HCT116 (cell line): ENCODE measurements at regions not wholly inside any gene's neighbourhood (a gene's known extent, or its start where the extent isn't known, plus 50 kb on each side); places are given as distances from the start of the nearest gene placed in this dataset.

Source experiments
- ATAC-seq: fragments of 200-7000 bp; cut with Tn5 transposase; 2 replicates; pipeline ENCODE4 v1.9.1; 2020; ENCODE audit warnings: mild to moderate bottlenecking, moderate library complexity
- BruUV-seq: library from RNA; stranded (reverse); fragments of 400-500 nt; replicated peaks from 2 replicates; lab custom pipeline; 2021; lab: Mats Ljungman, UMichigan
- CTCF ChIA-PET: fragments of 300-600 bp; sonication (Branson Sonifier 250); formaldehyde crosslinking; loops from one replicate; lab custom pipeline; 2021; ENCODE audit warnings: antibody characterized with exemption; lab: Charles Lee
- POLR2A ChIA-PET: fragments of 300-600, 350-600 bp; sonication (Branson Sonifier 250); formaldehyde crosslinking; loops from one replicate; lab custom pipeline; 2021; ENCODE audit warnings: antibody characterized with exemption; lab: Charles Lee
- RAD21 ChIA-PET, 2 experiments: fragments of 300-600 bp; sonication (Branson Sonifier 250); formaldehyde crosslinking; loops; one replicate each; lab custom pipeline; 2023; ENCODE audit warnings: low total read pairs in 2 of 2; ENCODE audit not compliant: uncharacterized antibody in 2 of 2, unreplicated experiment in 2 of 2, low non-redundant PET in 1 of 2; lab: Charles Lee
- DNase-seq: peaks from one replicate; pipeline ENCODE4 v3.0.0-alpha.2; 2010; ENCODE audit warnings: low read depth, low spot score
- H2AFZ ChIP-seq: fragments of 200-600 bp; shearing (Covaris generic), sonication (generic); 2 replicates; pipeline ENCODE4 v1.6.1; 2017; ENCODE audit warnings: low read depth, mixed run types, mixed read lengths, antibody characterized with exemption, low read length; ENCODE audit not compliant: poor library complexity, severe bottlenecking
- H3K27ac ChIP-seq: 2 replicates; pipeline ENCODE4 v1.5.1; 2012; ENCODE audit warnings: low read depth, low read length
- H3K27me3 ChIP-seq: fragments of 200-600 bp; sonication (generic); 2 replicates; pipeline ENCODE4 v1.6.1; 2016; ENCODE audit warnings: mixed run types, low read length, mixed read lengths; ENCODE audit not compliant: insufficient read depth
- H3K36me3 ChIP-seq, 2 experiments: fragments of 200-500 bp in 1 of 2; fragments of 200-600 bp in 1 of 2; sonication (Bioruptor generic) in 1 of 2; sonication (generic) in 1 of 2; 2 replicates each; pipeline versions ENCODE4 v1.5.1 to v1.6.1; 2014 to 2016; ENCODE audit warnings: low read length in 2 of 2, inconsistent platforms in 1 of 2, mixed read lengths in 1 of 2, mixed run types in 1 of 2; ENCODE audit not compliant: insufficient read depth in 2 of 2, control insufficient read depth in 1 of 2
- H3K4me1 ChIP-seq, 2 experiments: fragments of 200-600 bp in 1 of 2; sonication (generic) in 1 of 2; 2 replicates each; pipeline versions ENCODE4 v1.5.1 to v1.6.1; 2012 to 2017; ENCODE audit warnings: low read length in 2 of 2, inconsistent platforms in 1 of 2, mild to moderate bottlenecking in 1 of 2, mixed read lengths in 1 of 2, mixed run types in 1 of 2, moderate library complexity in 1 of 2; ENCODE audit not compliant: insufficient read depth in 2 of 2, control insufficient read depth in 1 of 2
- H3K4me2 ChIP-seq: fragments of 200-600 bp; sonication (generic); 2 replicates; pipeline ENCODE4 v1.6.1; 2017; ENCODE audit warnings: mixed run types, low read length, mixed read lengths
- H3K4me3 ChIP-seq, 2 experiments: fragments of 200-600 bp in 1 of 2; sonication (generic) in 1 of 2; replicated peaks in 1 of 2; 2 replicates each; pipeline ENCODE4 v1.5.1; 2011 to 2016; ENCODE audit warnings: low read length in 2 of 2, control low read depth in 1 of 2, low read depth in 1 of 2, mild to moderate bottlenecking in 1 of 2, mixed read lengths in 1 of 2, mixed run types in 1 of 2
- H3K79me2 ChIP-seq: fragments of 200-600 bp; sonication (generic); 2 replicates; pipeline ENCODE4 v1.6.1; 2017; ENCODE audit warnings: mild to moderate bottlenecking, mixed run types, low read length, moderate library complexity, mixed read lengths; ENCODE audit not compliant: insufficient read depth
- H3K9ac ChIP-seq: fragments of 200-600 bp; sonication (generic); 2 replicates; pipeline ENCODE4 v1.6.1; 2016; ENCODE audit warnings: low read length, mixed read lengths
- H3K9me2 ChIP-seq: fragments of 200-600 bp; sonication (generic), shearing (Covaris generic); 2 replicates; pipeline ENCODE4 v1.6.1; 2017; ENCODE audit warnings: mixed run types, mild to moderate bottlenecking, moderate library complexity; ENCODE audit not compliant: insufficient read depth
- H3K9me3 ChIP-seq, 2 experiments: fragments of 200-500 bp in 1 of 2; fragments of 200-600 bp in 1 of 2; sonication (Bioruptor generic) in 1 of 2; sonication (generic) in 1 of 2; 2 replicates each; pipeline ENCODE4 v1.6.1; 2014 to 2017; ENCODE audit warnings: low read length in 2 of 2, mixed read lengths in 2 of 2, inconsistent platforms in 1 of 2, low read depth in 1 of 2, mild to moderate bottlenecking in 1 of 2, mixed run types in 1 of 2, moderate library complexity in 1 of 2; ENCODE audit not compliant: control insufficient read depth in 1 of 2, insufficient read depth in 1 of 2
- H4K20me1 ChIP-seq: fragments of 200-600 bp; sonication (generic), shearing (Covaris generic); 2 replicates; pipeline ENCODE4 v1.6.1; 2017; ENCODE audit warnings: mixed run types, mild to moderate bottlenecking, moderate library complexity; ENCODE audit not compliant: insufficient read depth
- CEBPB ChIP-seq: IDR thresholded peaks from 2 replicates; pipeline ENCODE4 v1.6.1; 2012; ENCODE audit warnings: low read depth
- EGR1 ChIP-seq: IDR thresholded peaks from 2 replicates; pipeline ENCODE4 v1.6.1; 2012; ENCODE audit warnings: low read depth
- ELF1 ChIP-seq: IDR thresholded peaks from 2 replicates; pipeline ENCODE4 v1.6.1; 2012; ENCODE audit warnings: low read depth, borderline replicate concordance
- EZH2 ChIP-seq: fragments of 200-600 bp; sonication (generic); IDR thresholded peaks from 2 replicates; pipeline ENCODE4 v1.6.1; 2017; ENCODE audit warnings: antibody characterized with exemption, mixed run types
- FOSL1 ChIP-seq: IDR thresholded peaks from 2 replicates; pipeline ENCODE4 v1.6.1; 2012; ENCODE audit warnings: low read depth
- POLR2A ChIP-seq: IDR thresholded peaks from 2 replicates; pipeline ENCODE4 v1.7.0; 2011; ENCODE audit warnings: borderline replicate concordance; ENCODE audit not compliant: insufficient read depth, insufficient read length; ENCODE audit errors: extremely low read depth
- POLR2AphosphoS5 ChIP-seq: IDR thresholded peaks from 2 replicates; pipeline ENCODE4 v1.6.1; 2011; ENCODE audit warnings: mild to moderate bottlenecking, low read depth, low read length, moderate library complexity
- TCF7L2 ChIP-seq: IDR thresholded peaks from 2 replicates; pipeline ENCODE4 v1.7.0; 2011; ENCODE audit warnings: borderline replicate concordance, inconsistent platforms; ENCODE audit not compliant: insufficient read depth, insufficient read length; ENCODE audit errors: extremely low read depth
- ZFX ChIP-seq: fragments of 450-650 bp; IDR thresholded peaks from 2 replicates; pipeline ENCODE4 v1.6.1; 2017
- ZNF274 ChIP-seq: fragments of 200-500 bp; sonication (Bioruptor generic); IDR thresholded peaks from 2 replicates; pipeline ENCODE4 v1.6.1; 2014; ENCODE audit warnings: mild to moderate bottlenecking, low read depth, low read length, inconsistent platforms
- intact Hi-C: fragments of 100-400 bp; cut with micrococcal nuclease; formaldehyde crosslinking; loops from 2 replicates; pipeline ENCODE4 v1.10.0; 2022
- TF ChIP-seq, protein P1 (sequence below): IDR thresholded peaks from 2 replicates; pipeline ENCODE4 v1.6.1; 2012; ENCODE audit warnings: low read depth
- TF ChIP-seq, protein P2 (sequence below): IDR thresholded peaks from 2 replicates; pipeline ENCODE4 v1.6.1; 2012

DNA sequence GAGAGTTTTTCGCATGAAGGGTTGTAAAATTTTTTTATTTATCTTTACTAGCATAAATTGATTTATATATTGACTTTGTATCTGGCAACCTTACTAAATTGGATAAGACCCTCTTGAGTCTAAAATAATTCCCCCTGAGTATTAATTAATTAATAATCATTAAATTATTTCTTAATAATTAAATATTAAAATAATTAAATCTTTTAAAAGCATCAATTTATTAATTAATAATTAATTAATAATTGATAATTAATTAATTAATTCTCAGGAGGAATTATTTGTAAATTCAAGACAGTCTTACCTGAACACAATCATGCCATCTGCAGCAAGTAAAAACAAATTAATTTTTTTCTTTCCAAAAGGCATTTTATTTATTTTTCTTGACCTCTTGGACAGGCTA, 370.4 kb upstream of the PTPRD start:
- intact Hi-C loops, result no loop called here
- CTCF ChIA-PET, result no interaction called here
- H3K27ac ChIP-seq, result no peak overlapping the region

More for the DNA sequence above, 370.4 kb upstream of the PTPRD start:
- no peak overlapping the region for H2AFZ ChIP-seq
- ChIA-PET RAD21 (no interaction called here), POLR2A (no interaction called here)
- H3K27me3 ChIP-seq, result no peaks in the 10 kb centered on the region
- no peaks in the 10 kb centered on the region for H3K36me3 ChIP-seq
- ATAC-seq, result no peak
- H3K4me2 ChIP-seq, result no peak overlapping the region
- no TSS peak for BruUV-seq
- no peaks in the 10 kb centered on the region for H4K20me1 ChIP-seq
- TF ChIP-seq TCF7L2 (no peak), EGR1 (no peak), ZFX (no peak), POLR2AphosphoS5 (no peak), ELF1 (no peak), POLR2A (no peak), EZH2 (no peak), ZNF274 (no peak), CEBPB (no peak), FOSL1 (no peak)
- TF ChIP-seq, protein P1, sequence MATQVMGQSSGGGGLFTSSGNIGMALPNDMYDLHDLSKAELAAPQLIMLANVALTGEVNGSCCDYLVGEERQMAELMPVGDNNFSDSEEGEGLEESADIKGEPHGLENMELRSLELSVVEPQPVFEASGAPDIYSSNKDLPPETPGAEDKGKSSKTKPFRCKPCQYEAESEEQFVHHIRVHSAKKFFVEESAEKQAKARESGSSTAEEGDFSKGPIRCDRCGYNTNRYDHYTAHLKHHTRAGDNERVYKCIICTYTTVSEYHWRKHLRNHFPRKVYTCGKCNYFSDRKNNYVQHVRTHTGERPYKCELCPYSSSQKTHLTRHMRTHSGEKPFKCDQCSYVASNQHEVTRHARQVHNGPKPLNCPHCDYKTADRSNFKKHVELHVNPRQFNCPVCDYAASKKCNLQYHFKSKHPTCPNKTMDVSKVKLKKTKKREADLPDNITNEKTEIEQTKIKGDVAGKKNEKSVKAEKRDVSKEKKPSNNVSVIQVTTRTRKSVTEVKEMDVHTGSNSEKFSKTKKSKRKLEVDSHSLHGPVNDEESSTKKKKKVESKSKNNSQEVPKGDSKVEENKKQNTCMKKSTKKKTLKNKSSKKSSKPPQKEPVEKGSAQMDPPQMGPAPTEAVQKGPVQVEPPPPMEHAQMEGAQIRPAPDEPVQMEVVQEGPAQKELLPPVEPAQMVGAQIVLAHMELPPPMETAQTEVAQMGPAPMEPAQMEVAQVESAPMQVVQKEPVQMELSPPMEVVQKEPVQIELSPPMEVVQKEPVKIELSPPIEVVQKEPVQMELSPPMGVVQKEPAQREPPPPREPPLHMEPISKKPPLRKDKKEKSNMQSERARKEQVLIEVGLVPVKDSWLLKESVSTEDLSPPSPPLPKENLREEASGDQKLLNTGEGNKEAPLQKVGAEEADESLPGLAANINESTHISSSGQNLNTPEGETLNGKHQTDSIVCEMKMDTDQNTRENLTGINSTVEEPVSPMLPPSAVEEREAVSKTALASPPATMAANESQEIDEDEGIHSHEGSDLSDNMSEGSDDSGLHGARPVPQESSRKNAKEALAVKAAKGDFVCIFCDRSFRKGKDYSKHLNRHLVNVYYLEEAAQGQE, result no peak
- TF ChIP-seq, protein P2, sequence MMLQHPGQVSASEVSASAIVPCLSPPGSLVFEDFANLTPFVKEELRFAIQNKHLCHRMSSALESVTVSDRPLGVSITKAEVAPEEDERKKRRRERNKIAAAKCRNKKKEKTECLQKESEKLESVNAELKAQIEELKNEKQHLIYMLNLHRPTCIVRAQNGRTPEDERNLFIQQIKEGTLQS, result no peak
- H3K9ac ChIP-seq, result no peak overlapping the region
- H3K4me3 ChIP-seq, result no peak overlapping the region
- peaks cover 2 to 11% of the 10 kb centered on the region in 2 experiments; a peak in 2 of 4 replicates for H3K9me3 ChIP-seq
- no peaks in the 10 kb centered on the region for H3K4me1 ChIP-seq
- no peaks in the 10 kb centered on the region for H3K79me2 ChIP-seq
- DNase-seq, result no peak
- no peaks in the 10 kb centered on the region for H3K9me2 ChIP-seq
